ENCODE measurements at regions not wholly inside any gene's neighbourhood (a gene's known extent, or its start where the extent isn't known, plus 50 kb on each side); places are given as distances from the start of the nearest gene placed in this dataset.

GRCh38 chr16:63080746-63081145, 1044.5 kb upstream of the CDH8 start:
- TF ChIP-seq, protein P1, sequence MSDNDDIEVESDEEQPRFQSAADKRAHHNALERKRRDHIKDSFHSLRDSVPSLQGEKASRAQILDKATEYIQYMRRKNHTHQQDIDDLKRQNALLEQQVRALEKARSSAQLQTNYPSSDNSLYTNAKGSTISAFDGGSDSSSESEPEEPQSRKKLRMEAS (IDR thresholded peaks at IDR 0.05; ENCODE audit: low read depth, low read length): no peak
- TF ChIP-seq, protein P2, sequence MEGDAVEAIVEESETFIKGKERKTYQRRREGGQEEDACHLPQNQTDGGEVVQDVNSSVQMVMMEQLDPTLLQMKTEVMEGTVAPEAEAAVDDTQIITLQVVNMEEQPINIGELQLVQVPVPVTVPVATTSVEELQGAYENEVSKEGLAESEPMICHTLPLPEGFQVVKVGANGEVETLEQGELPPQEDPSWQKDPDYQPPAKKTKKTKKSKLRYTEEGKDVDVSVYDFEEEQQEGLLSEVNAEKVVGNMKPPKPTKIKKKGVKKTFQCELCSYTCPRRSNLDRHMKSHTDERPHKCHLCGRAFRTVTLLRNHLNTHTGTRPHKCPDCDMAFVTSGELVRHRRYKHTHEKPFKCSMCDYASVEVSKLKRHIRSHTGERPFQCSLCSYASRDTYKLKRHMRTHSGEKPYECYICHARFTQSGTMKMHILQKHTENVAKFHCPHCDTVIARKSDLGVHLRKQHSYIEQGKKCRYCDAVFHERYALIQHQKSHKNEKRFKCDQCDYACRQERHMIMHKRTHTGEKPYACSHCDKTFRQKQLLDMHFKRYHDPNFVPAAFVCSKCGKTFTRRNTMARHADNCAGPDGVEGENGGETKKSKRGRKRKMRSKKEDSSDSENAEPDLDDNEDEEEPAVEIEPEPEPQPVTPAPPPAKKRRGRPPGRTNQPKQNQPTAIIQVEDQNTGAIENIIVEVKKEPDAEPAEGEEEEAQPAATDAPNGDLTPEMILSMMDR (IDR thresholded peaks at IDR 0.05; ENCODE audit: low read depth, low read length): no peak
- TF ChIP-seq POLR2A (IDR thresholded peaks at IDR 0.05; ENCODE audit: extremely low read depth, insufficient read length): no peak
- no peak for TF ChIP-seq MYC (IDR thresholded peaks at IDR 0.05; ENCODE audit: low read depth, low read length)
- no peak overlapping the region for H3K4me3 ChIP-seq (ENCODE audit: low read depth, low read length)
- no peak for DNase-seq (ENCODE audit: low read depth)

GRCh38 chr16:63069047-63069446, 1032.8 kb upstream of the CDH8 start:
- no peak overlapping the region for H3K4me3 ChIP-seq (ENCODE audit: low read depth, low read length)
- TF ChIP-seq, protein P2 (IDR thresholded peaks at IDR 0.05; ENCODE audit: low read depth, low read length): no peak
- TF ChIP-seq MYC (IDR thresholded peaks at IDR 0.05; ENCODE audit: low read depth, low read length) (no peak), POLR2A (IDR thresholded peaks at IDR 0.05; ENCODE audit: extremely low read depth, insufficient read length) (no peak)
- TF ChIP-seq, protein P1 (IDR thresholded peaks at IDR 0.05; ENCODE audit: low read depth, low read length): no peak
- no peak for DNase-seq (ENCODE audit: low read depth)

DNA sequence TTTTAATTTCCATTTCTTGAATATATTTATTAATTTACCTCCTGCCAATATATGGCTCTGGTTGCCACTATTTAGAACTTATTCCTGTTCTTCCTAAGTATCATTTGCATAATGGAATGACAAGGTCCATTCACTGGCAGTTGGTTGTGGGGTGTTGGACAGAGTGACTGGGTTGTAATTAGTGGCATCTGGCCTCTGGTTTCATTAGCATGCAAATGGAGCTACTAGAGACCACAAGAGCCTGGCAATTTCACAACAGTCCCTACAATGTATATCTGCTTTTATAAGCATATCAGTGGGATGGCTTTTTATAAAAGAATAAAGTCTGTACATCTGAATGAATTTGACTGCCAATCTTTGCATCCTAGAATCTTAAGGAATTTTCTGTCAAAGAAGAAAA, 1030.9 kb upstream of the CDH8 start:
- TF ChIP-seq POLR2A (IDR thresholded peaks at IDR 0.05; ENCODE audit: extremely low read depth, insufficient read length) (no peak), MYC (IDR thresholded peaks at IDR 0.05; ENCODE audit: low read depth, low read length) (no peak)
- TF ChIP-seq, protein P2 (IDR thresholded peaks at IDR 0.05; ENCODE audit: low read depth, low read length): no peak
- TF ChIP-seq, protein P1 (IDR thresholded peaks at IDR 0.05; ENCODE audit: low read depth, low read length): no peak
- no peak overlapping the region for H3K4me3 ChIP-seq (ENCODE audit: low read depth, low read length)
- DNase-seq (ENCODE audit: low read depth): no peak

DNA sequence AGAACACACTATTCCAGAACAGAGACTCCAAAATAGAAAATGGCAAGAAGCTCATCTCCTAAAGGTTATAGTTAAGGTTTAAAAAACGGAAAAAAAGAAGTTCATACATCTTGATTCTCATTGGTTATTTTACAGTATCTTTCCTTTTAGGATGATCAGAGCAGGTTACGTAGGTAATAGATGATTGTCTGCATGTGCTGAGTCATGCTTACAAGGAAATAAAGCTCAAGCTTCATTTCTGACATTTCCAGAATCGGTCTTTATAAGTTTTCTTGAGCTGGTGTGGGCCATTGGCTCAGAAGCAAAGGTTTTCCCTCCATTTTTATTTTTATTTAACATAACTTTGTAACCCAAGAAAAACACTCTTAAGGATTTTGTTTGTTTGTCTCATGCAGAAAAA, 1030.3 kb upstream of the CDH8 start:
- DNase-seq (ENCODE audit: low read depth): no peak
- TF ChIP-seq, protein P2 (IDR thresholded peaks at IDR 0.05; ENCODE audit: low read depth, low read length): no peak
- no peak for TF ChIP-seq POLR2A (IDR thresholded peaks at IDR 0.05; ENCODE audit: extremely low read depth, insufficient read length)
- no peak overlapping the region for H3K4me3 ChIP-seq (ENCODE audit: low read depth, low read length)

GRCh38 chr16:63061319-63061718, 1025.1 kb upstream of the CDH8 start:
- TF ChIP-seq, protein P1 (IDR thresholded peaks at IDR 0.05; ENCODE audit: low read depth, low read length): no peak
- TF ChIP-seq MYC (IDR thresholded peaks at IDR 0.05; ENCODE audit: low read depth, low read length): no peak
- TF ChIP-seq POLR2A (IDR thresholded peaks at IDR 0.05; ENCODE audit: extremely low read depth, insufficient read length): no peak
- TF ChIP-seq, protein P2 (IDR thresholded peaks at IDR 0.05; ENCODE audit: low read depth, low read length): no peak
- no peak overlapping the region for H3K4me3 ChIP-seq (ENCODE audit: low read depth, low read length)
- no peak for DNase-seq (ENCODE audit: low read depth)

GRCh38 chr16:63059676-63060075, 1023.4 kb upstream of the CDH8 start:
- TF ChIP-seq POLR2A (IDR thresholded peaks at IDR 0.05; ENCODE audit: extremely low read depth, insufficient read length) (no peak), MYC (IDR thresholded peaks at IDR 0.05; ENCODE audit: low read depth, low read length) (no peak)
- TF ChIP-seq, protein P2 (IDR thresholded peaks at IDR 0.05; ENCODE audit: low read depth, low read length): no peak
- TF ChIP-seq, protein P1 (IDR thresholded peaks at IDR 0.05; ENCODE audit: low read depth, low read length): no peak
- no peak for DNase-seq (ENCODE audit: low read depth)

More at GRCh38 chr16:63059676-63060075, 1023.4 kb upstream of the CDH8 start:
- H3K4me3 ChIP-seq (ENCODE audit: low read depth, low read length): no peak overlapping the region
